OCI-LY1 (cell line): ENCODE measurements at regions not wholly inside any gene's neighbourhood (a gene's known extent, or its start where the extent isn't known, plus 50 kb on each side); places are given as distances from the start of the nearest gene placed in this dataset.

Experiments used
- CTCF ChIP-seq: fragments of 200-600 bp; sonication (generic), shearing (Covaris generic); IDR thresholded peaks from 2 replicates; pipeline ENCODE4 v1.5.1; 2017; ENCODE audit warnings: mild to moderate bottlenecking, antibody characterized with exemption, low read length, moderate library complexity, mixed read lengths
- EZH2 ChIP-seq: fragments of 200-600 bp; sonication (generic), shearing (Covaris generic); IDR thresholded peaks from 2 replicates; pipeline ENCODE4 v1.8.0; 2017; ENCODE audit warnings: borderline replicate concordance, mixed run types, mild to moderate bottlenecking, antibody characterized with exemption, low read length, moderate library complexity, mixed read lengths

GRCh38 chr7:118621810-118622360 lies 397.4 kb downstream of the ANKRD7 start:
- TF ChIP-seq EZH2 (no peak), CTCF (no peak)
